Skeletal muscle satellite cell (primary cell): ENCODE measurements at regions not wholly inside any gene's neighbourhood (a gene's known extent, or its start where the extent isn't known, plus 50 kb on each side); places are given as distances from the start of the nearest gene placed in this dataset.

ENCODE experiments used
- H3K27me3 ChIP-seq: 2 replicates; pipeline ENCODE4 v1.7.0; 2013; ENCODE audit warnings: low read length; ENCODE audit not compliant: control insufficient read depth, insufficient read depth
- H3K36me3 ChIP-seq: 2 replicates; pipeline ENCODE4 v1.7.0; 2013; ENCODE audit warnings: mild to moderate bottlenecking, control low read depth, low read length; ENCODE audit not compliant: insufficient read depth
- H3K4me1 ChIP-seq: 2 replicates; pipeline ENCODE4 v1.7.0; 2013; ENCODE audit warnings: low read length; ENCODE audit not compliant: control insufficient read depth, insufficient read depth
- H3K4me2 ChIP-seq: 2 replicates; pipeline ENCODE4 v1.7.0; 2013; ENCODE audit warnings: mild to moderate bottlenecking, low read length
- H3K4me3 ChIP-seq: 2 replicates; pipeline ENCODE4 v1.7.0; 2013; ENCODE audit warnings: low read length
- H3K9ac ChIP-seq: 2 replicates; pipeline ENCODE4 v1.7.0; 2013; ENCODE audit warnings: mild to moderate bottlenecking, low read depth, low read length, moderate library complexity
- H3K9me3 ChIP-seq: replicated peaks from 2 replicates; pipeline ENCODE4 v1.7.0; 2013; ENCODE audit warnings: mild to moderate bottlenecking, control low read depth, low read length

- no peaks in the 10 kb centered on the region for H3K36me3 ChIP-seq
- H3K4me1 ChIP-seq: no peaks in the 10 kb centered on the region
- H3K9ac ChIP-seq: no peak overlapping the region
- no peaks in the 10 kb centered on the region for H3K9me3 ChIP-seq
- H3K4me3 ChIP-seq: no peak overlapping the region
- no peaks in the 10 kb centered on the region for H3K27me3 ChIP-seq
- H3K4me2 ChIP-seq: no peak overlapping the region
Observed at GRCh38 chr18:33854086-33854826, 276.2 kb downstream of the ASXL3 start.

DNA sequence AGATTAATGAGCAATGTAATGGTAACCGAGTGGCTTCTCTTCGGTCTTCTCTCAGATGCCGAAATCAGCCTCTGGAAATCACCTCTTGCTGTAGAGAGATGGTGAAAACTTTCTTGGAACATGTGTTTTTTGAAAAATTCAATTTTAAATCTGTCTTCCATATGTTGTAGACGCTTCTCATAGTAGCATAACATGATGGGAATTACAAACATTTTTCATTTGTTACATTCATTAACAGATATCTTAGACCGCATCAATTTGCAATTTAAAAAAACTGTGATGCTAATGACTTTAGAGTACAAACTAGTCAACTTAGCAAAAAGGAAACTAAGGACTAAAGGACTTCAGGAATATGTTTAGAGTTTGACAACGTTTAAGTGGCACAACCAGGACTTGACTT, 275.2 kb downstream of the ASXL3 start:
- no peak overlapping the region for H3K9ac ChIP-seq
- H3K36me3 ChIP-seq: no peaks in the 10 kb centered on the region

GRCh38 chr18:33851546-33852078, 273.6 kb downstream of the ASXL3 start:
- Histone ChIP-seq H3K4me3 (no peak overlapping the region), H3K36me3 (no peaks in the 10 kb centered on the region), H3K27me3 (no peaks in the 10 kb centered on the region), H3K9ac (no peak overlapping the region), H3K4me2 (no peak overlapping the region), H3K4me1 (no peaks in the 10 kb centered on the region), H3K9me3 (no peaks in the 10 kb centered on the region)

More for the DNA sequence above, 275.2 kb downstream of the ASXL3 start:
- Histone ChIP-seq H3K4me1 (no peaks in the 10 kb centered on the region), H3K4me2 (no peak overlapping the region), H3K4me3 (no peak overlapping the region), H3K9me3 (no peaks in the 10 kb centered on the region), H3K27me3 (no peaks in the 10 kb centered on the region)

GRCh38 chr18:33849731-33850130, 271.7 kb downstream of the ASXL3 start:
- Histone ChIP-seq H3K4me2 (no peak overlapping the region), H3K9ac (no peak overlapping the region), H3K36me3 (no peaks in the 10 kb centered on the region), H3K4me3 (no peak overlapping the region), H3K4me1 (no peaks in the 10 kb centered on the region), H3K27me3 (no peaks in the 10 kb centered on the region), H3K9me3 (no peaks in the 10 kb centered on the region)

DNA sequence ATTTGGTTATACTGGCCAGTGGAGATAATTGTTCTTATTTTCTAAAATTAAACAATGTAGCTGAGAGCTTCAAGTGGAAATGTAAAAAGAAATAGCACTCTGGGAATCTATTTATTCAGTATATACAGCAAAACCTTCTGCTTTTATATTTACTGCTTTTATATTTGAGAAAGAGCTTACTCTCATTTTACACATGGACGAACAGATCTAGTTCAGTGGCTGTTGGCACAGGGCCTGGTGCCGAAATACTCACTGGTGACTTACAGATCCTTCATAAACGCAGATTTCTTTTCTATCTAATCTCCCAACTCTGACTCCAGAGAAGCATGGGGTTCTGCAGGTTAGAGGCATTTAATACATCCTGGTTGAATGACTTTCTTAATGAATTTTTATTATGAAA, 266.2 kb downstream of the ASXL3 start:
- Histone ChIP-seq H3K9ac (no peak overlapping the region), H3K4me2 (no peak overlapping the region), H3K4me1 (no peaks in the 10 kb centered on the region), H3K9me3 (no peaks in the 10 kb centered on the region), H3K36me3 (no peaks in the 10 kb centered on the region), H3K27me3 (no peaks in the 10 kb centered on the region), H3K4me3 (no peak overlapping the region)

DNA sequence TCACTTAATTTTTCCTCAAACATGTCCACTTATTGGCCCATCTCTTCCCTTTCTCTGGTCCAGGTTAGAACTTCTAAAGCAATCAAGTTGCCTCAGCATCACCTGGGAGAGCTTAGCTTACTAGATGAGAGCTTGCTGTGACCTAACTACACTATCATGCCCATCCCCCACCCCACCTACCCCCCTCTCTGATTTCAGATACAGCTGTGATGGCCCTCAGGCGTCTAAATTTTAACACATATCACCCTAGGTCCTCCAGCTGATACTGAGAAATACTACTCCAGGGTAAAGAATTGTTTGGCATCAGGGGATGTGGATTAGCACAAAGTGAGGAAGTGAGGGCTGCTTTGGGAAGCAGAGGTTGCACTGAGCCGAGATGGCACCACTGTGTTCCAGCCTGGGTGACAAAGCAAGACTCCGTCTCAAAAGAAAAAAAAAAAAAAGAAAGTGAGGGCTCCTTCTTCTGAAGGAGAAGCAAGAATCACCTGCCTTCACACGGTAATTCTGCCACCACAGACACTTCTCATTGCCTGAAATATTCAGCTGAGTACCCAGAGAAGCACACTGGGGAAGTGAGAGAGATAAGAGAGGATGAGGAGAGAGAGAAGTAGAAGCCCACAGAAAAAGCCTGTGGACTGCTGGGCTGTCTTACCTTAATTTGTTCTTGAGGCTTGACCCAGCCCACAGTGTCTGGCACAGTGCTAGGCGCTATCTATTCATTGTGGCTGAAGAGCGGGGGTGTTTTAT, 263.4 kb downstream of the ASXL3 start:
- Histone ChIP-seq H3K9me3 (no peaks in the 10 kb centered on the region), H3K4me2 (no peak overlapping the region), H3K4me3 (no peak overlapping the region)

GRCh38 chr18:33840212-33840593, 262.2 kb downstream of the ASXL3 start:
- H3K4me2 ChIP-seq: no peak overlapping the region
- H3K4me1 ChIP-seq: no peaks in the 10 kb centered on the region
- H3K36me3 ChIP-seq: no peaks in the 10 kb centered on the region
- H3K27me3 ChIP-seq: peaks cover 9% of the 10 kb centered on the region
- H3K4me3 ChIP-seq: no peak overlapping the region
- no peak overlapping the region for H3K9ac ChIP-seq
- H3K9me3 ChIP-seq: no peaks in the 10 kb centered on the region

More for the DNA sequence above, 263.4 kb downstream of the ASXL3 start:
- no peaks in the 10 kb centered on the region for H3K4me1 ChIP-seq
- H3K27me3 ChIP-seq: peaks cover 9% of the 10 kb centered on the region
- no peaks in the 10 kb centered on the region for H3K36me3 ChIP-seq
- no peak overlapping the region for H3K9ac ChIP-seq

- Histone ChIP-seq H3K9ac (no peak overlapping the region), H3K9me3 (no peaks in the 10 kb centered on the region), H3K36me3 (no peaks in the 10 kb centered on the region), H3K4me2 (no peak overlapping the region), H3K4me1 (no peaks in the 10 kb centered on the region), H3K4me3 (no peak overlapping the region), H3K27me3 (peaks cover 9% of the 10 kb centered on the region)
Observed at GRCh38 chr18:33839452-33840211, 261.6 kb downstream of the ASXL3 start.

DNA sequence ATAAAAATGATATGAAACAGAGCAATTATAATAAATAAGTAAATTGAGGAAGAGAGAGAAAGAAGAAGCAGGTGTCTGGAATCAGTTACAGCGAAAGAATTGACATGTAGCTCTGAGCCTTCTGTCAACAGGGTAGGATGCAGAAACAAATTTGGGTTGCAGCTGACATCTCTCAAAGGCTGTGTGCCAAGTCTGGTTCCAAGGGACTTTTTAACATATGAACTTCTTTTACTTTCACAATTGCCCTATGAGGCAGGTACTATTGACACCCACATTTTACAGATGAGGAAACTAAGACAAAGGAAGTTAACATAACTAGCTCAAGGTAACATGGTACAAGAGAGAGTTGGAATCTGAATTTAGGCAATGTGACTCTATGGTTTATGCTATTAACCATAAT, 260.0 kb downstream of the ASXL3 start:
- no peaks in the 10 kb centered on the region for H3K4me1 ChIP-seq
- H3K4me3 ChIP-seq: no peak overlapping the region
- no peak overlapping the region for H3K9ac ChIP-seq
- no peak overlapping the region for H3K4me2 ChIP-seq
- H3K9me3 ChIP-seq: no peaks in the 10 kb centered on the region
- H3K36me3 ChIP-seq: no peaks in the 10 kb centered on the region
- H3K27me3 ChIP-seq: peaks cover 9% of the 10 kb centered on the region

GRCh38 chr18:33837191-33837590, 259.2 kb downstream of the ASXL3 start:
- peaks cover 9% of the 10 kb centered on the region for H3K27me3 ChIP-seq
- no peak overlapping the region for H3K4me2 ChIP-seq
- no peaks in the 10 kb centered on the region for H3K36me3 ChIP-seq
- no peak overlapping the region for H3K4me3 ChIP-seq
- H3K9ac ChIP-seq: no peak overlapping the region
- no peaks in the 10 kb centered on the region for H3K9me3 ChIP-seq
- H3K4me1 ChIP-seq: no peaks in the 10 kb centered on the region

- Histone ChIP-seq H3K4me2 (no peak overlapping the region), H3K4me3 (no peak overlapping the region), H3K36me3 (no peaks in the 10 kb centered on the region), H3K27me3 (peaks cover 9% of the 10 kb centered on the region), H3K4me1 (no peaks in the 10 kb centered on the region), H3K9ac (no peak overlapping the region), H3K9me3 (no peaks in the 10 kb centered on the region)
Observed at GRCh38 chr18:33836564-33836963, 258.5 kb downstream of the ASXL3 start.
